ENCODE measurements at regions not wholly inside any gene's neighbourhood (a gene's known extent, or its start where the extent isn't known, plus 50 kb on each side); places are given as distances from the start of the nearest gene placed in this dataset.
A peak's percentile ranks its signal among the peaks of the same experiment; 100 is the strongest.

GRCh38 chr11:28799316-28799715 is 691.1 kb downstream of the METTL15 start:
- Histone ChIP-seq H3K27ac (ENCODE audit: low read depth, low read length) (no peak overlapping the region), H2AFZ (ENCODE audit: low read depth, low read length) (no peak overlapping the region), H3K9me3 (ENCODE audit: insufficient read depth, low read depth, low read length) (no peaks in the 10 kb centered on the region), H4K20me1 (ENCODE audit: insufficient read depth, low read length) (no peaks in the 10 kb centered on the region), H3K4me1 (ENCODE audit: insufficient read depth, low read length) (no peaks in the 10 kb centered on the region), H3K36me3 (ENCODE audit: insufficient read depth, low read length) (no peaks in the 10 kb centered on the region), H3K4me3 (ENCODE audit: insufficient read depth, low read depth, low read length) (no peak overlapping the region), H3K4me2 (ENCODE audit: low read length) (no peak overlapping the region), H3K9ac (ENCODE audit: low read length) (no peak overlapping the region), H3K27me3 (ENCODE audit: insufficient read depth, low read length) (no peaks in the 10 kb centered on the region), H3K79me2 (ENCODE audit: insufficient read depth, low read length) (no peaks in the 10 kb centered on the region)
- H3K27me3 Mint-ChIP-seq (ENCODE audit: low read depth, unreplicated experiment) = no peaks in the 10 kb centered on the region
- FAIRE-seq (no peak), DNase-seq (ENCODE audit: low read depth) (peak; percentile 15)
- TF ChIP-seq CTCF (IDR thresholded peaks at IDR 0.05; ENCODE audit: insufficient read depth, low read depth, low read length) (no peak), EZH2 (IDR thresholded peaks at IDR 0.05; ENCODE audit: insufficient read depth, low read length) (no peak)
- no peaks in the 10 kb centered on the region for H3K4me1 Mint-ChIP-seq (ENCODE audit: low read depth, unreplicated experiment)
- no peak overlapping the region for H3K4me3 Mint-ChIP-seq (ENCODE audit: unreplicated experiment)
- no peak overlapping the region for H3K27ac Mint-ChIP-seq (ENCODE audit: unreplicated experiment)
- peaks cover 3% of the 10 kb centered on the region for H3K9me3 Mint-ChIP-seq (ENCODE audit: unreplicated experiment)
- no peaks in the 10 kb centered on the region for H3K36me3 Mint-ChIP-seq (ENCODE audit: low read depth, unreplicated experiment)

GRCh38 chr11:28798286-28798685 is 690.1 kb downstream of the METTL15 start:
- Mint-ChIP-seq H3K4me3 (ENCODE audit: unreplicated experiment) (no peak overlapping the region), H3K27ac (ENCODE audit: unreplicated experiment) (no peak overlapping the region), H3K4me1 (ENCODE audit: low read depth, unreplicated experiment) (no peaks in the 10 kb centered on the region), H3K36me3 (ENCODE audit: low read depth, unreplicated experiment) (no peaks in the 10 kb centered on the region), H3K9me3 (ENCODE audit: unreplicated experiment) (peaks cover 3% of the 10 kb centered on the region), H3K27me3 (ENCODE audit: low read depth, unreplicated experiment) (no peaks in the 10 kb centered on the region)
- Histone ChIP-seq H3K4me2 (ENCODE audit: low read length) (peak overlapping the region; percentile 17), H3K9me3 (ENCODE audit: insufficient read depth, low read depth, low read length) (no peaks in the 10 kb centered on the region), H3K4me3 (ENCODE audit: insufficient read depth, low read depth, low read length) (no peak overlapping the region), H3K4me1 (ENCODE audit: insufficient read depth, low read length) (no peaks in the 10 kb centered on the region), H2AFZ (ENCODE audit: low read depth, low read length) (no peak overlapping the region), H3K9ac (ENCODE audit: low read length) (no peak overlapping the region), H3K27ac (ENCODE audit: low read depth, low read length) (no peak overlapping the region), H3K36me3 (ENCODE audit: insufficient read depth, low read length) (no peaks in the 10 kb centered on the region), H3K27me3 (ENCODE audit: insufficient read depth, low read length) (no peaks in the 10 kb centered on the region), H4K20me1 (ENCODE audit: insufficient read depth, low read length) (no peaks in the 10 kb centered on the region), H3K79me2 (ENCODE audit: insufficient read depth, low read length) (no peaks in the 10 kb centered on the region)
- TF ChIP-seq EZH2 (IDR thresholded peaks at IDR 0.05; ENCODE audit: insufficient read depth, low read length) = no peak
- no peak for TF ChIP-seq CTCF (IDR thresholded peaks at IDR 0.05; ENCODE audit: insufficient read depth, low read depth, low read length)
- peak; percentile 37 for DNase-seq (ENCODE audit: low read depth)
- FAIRE-seq = no peak

GRCh38 chr11:28797536-28797935 is 689.3 kb downstream of the METTL15 start:
- Histone ChIP-seq H3K79me2 (ENCODE audit: insufficient read depth, low read length) (no peaks in the 10 kb centered on the region), H3K27me3 (ENCODE audit: insufficient read depth, low read length) (no peaks in the 10 kb centered on the region), H3K27ac (ENCODE audit: low read depth, low read length) (no peak overlapping the region), H4K20me1 (ENCODE audit: insufficient read depth, low read length) (no peaks in the 10 kb centered on the region), H2AFZ (ENCODE audit: low read depth, low read length) (no peak overlapping the region), H3K9me3 (ENCODE audit: insufficient read depth, low read depth, low read length) (no peaks in the 10 kb centered on the region), H3K36me3 (ENCODE audit: insufficient read depth, low read length) (no peaks in the 10 kb centered on the region), H3K4me2 (ENCODE audit: low read length) (no peak overlapping the region), H3K4me3 (ENCODE audit: insufficient read depth, low read depth, low read length) (no peak overlapping the region), H3K9ac (ENCODE audit: low read length) (no peak overlapping the region), H3K4me1 (ENCODE audit: insufficient read depth, low read length) (no peaks in the 10 kb centered on the region)
- FAIRE-seq (no peak), DNase-seq (ENCODE audit: low read depth) (no peak)
- no peaks in the 10 kb centered on the region for H3K36me3 Mint-ChIP-seq (ENCODE audit: low read depth, unreplicated experiment)
- H3K27me3 Mint-ChIP-seq (ENCODE audit: low read depth, unreplicated experiment) = no peaks in the 10 kb centered on the region
- TF ChIP-seq CTCF (IDR thresholded peaks at IDR 0.05; ENCODE audit: insufficient read depth, low read depth, low read length) = no peak
- H3K27ac Mint-ChIP-seq (ENCODE audit: unreplicated experiment) = no peak overlapping the region
- no peaks in the 10 kb centered on the region for H3K4me1 Mint-ChIP-seq (ENCODE audit: low read depth, unreplicated experiment)
- peaks cover under 1% of the 10 kb centered on the region for H3K9me3 Mint-ChIP-seq (ENCODE audit: unreplicated experiment)
- no peak overlapping the region for H3K4me3 Mint-ChIP-seq (ENCODE audit: unreplicated experiment)
